ENCODE measurements at regions not wholly inside any gene's neighbourhood (a gene's known extent, or its start where the extent isn't known, plus 50 kb on each side); places are given as distances from the start of the nearest gene placed in this dataset.

GRCh38 chr7:379456-380138 lies 89.6 kb downstream of the FOXL3 start:
- H3K27me3 ChIP-seq (ENCODE audit: control insufficient read depth, insufficient read depth, low read length) = peaks cover 4% of the 10 kb centered on the region
- peak overlapping the region; percentile 39 for H3K4me3 ChIP-seq (ENCODE audit: insufficient read depth, low read depth, low read length)
- no peaks in the 10 kb centered on the region for H3K36me3 ChIP-seq (replicated peaks; ENCODE audit: control insufficient read depth, insufficient read depth, low read length)
- peak; percentile 92 for DNase-seq

DNA sequence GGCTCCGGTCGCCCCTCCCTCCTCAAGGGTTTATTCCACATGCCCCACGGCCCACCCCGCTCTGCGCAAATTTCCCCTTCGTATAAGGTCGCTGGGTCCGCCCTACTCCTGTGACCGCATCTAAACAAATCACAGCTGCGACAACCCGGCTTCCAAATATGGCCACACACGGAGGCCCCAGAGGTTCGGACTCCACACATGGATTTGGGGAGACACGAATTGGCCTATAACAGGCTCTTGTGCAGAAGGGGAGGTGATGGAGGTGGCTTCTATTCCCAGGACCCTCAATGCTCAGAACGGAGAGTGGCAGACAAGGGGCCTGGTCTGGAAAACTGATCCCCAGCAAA lies 90.1 kb downstream of the FOXL3 start:
- Histone ChIP-seq H3K4me3 (ENCODE audit: insufficient read depth, low read depth, low read length) (peak overlapping the region; percentile 39), H3K36me3 (replicated peaks; ENCODE audit: control insufficient read depth, insufficient read depth, low read length) (no peaks in the 10 kb centered on the region), H3K27me3 (ENCODE audit: control insufficient read depth, insufficient read depth, low read length) (peaks cover 4% of the 10 kb centered on the region)
- peak; percentile 84 for DNase-seq

DNA sequence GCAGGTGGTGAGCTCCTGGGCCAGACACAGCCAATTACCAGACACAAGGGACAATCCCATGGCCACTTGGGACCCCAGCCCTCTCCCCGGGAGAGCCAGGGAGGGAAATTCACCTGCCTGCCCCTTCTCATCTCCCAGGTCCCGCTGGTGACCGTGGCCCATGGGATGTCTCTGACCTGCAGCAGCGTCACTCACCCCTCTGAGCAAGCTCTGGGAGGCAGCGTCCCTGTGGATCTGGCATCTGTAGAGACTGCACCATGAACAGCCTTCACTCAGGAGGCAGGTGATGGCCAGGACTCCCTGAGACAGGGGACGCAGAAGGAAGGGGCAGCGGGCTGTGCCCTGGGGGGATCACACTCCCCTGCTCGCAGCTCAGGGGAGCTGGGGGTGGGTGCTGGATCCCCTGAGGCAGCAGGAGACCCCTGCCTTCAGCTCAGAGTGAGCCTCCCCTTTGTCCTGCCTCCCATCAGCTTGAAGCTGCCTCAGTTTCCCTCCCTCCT lies 90.8 kb downstream of the FOXL3 start:
- DNase-seq = peak; percentile 76
- Histone ChIP-seq H3K27me3 (ENCODE audit: control insufficient read depth, insufficient read depth, low read length) (peaks cover 4% of the 10 kb centered on the region), H3K4me3 (ENCODE audit: insufficient read depth, low read depth, low read length) (no peak overlapping the region), H3K36me3 (replicated peaks; ENCODE audit: control insufficient read depth, insufficient read depth, low read length) (no peaks in the 10 kb centered on the region)

GRCh38 chr7:381211-382042 lies 91.5 kb downstream of the FOXL3 start:
- H3K27me3 ChIP-seq (ENCODE audit: control insufficient read depth, insufficient read depth, low read length) = peaks cover 4% of the 10 kb centered on the region
- DNase-seq = no peak
- no peak overlapping the region for H3K4me3 ChIP-seq (ENCODE audit: insufficient read depth, low read depth, low read length)
- no peaks in the 10 kb centered on the region for H3K36me3 ChIP-seq (replicated peaks; ENCODE audit: control insufficient read depth, insufficient read depth, low read length)

- Histone ChIP-seq H3K36me3 (replicated peaks; ENCODE audit: control insufficient read depth, insufficient read depth, low read length) (no peaks in the 10 kb centered on the region), H3K4me3 (ENCODE audit: insufficient read depth, low read depth, low read length) (no peak overlapping the region), H3K27me3 (ENCODE audit: control insufficient read depth, insufficient read depth, low read length) (peaks cover 4% of the 10 kb centered on the region)
- no peak for DNase-seq
Measured at GRCh38 chr7:382043-382400, 92.1 kb downstream of the FOXL3 start.

- no peak for DNase-seq
- Histone ChIP-seq H3K36me3 (replicated peaks; ENCODE audit: control insufficient read depth, insufficient read depth, low read length) (no peaks in the 10 kb centered on the region), H3K4me3 (ENCODE audit: insufficient read depth, low read depth, low read length) (no peak overlapping the region), H3K27me3 (ENCODE audit: control insufficient read depth, insufficient read depth, low read length) (no peaks in the 10 kb centered on the region)
Measured at GRCh38 chr7:386385-386784, 96.4 kb downstream of the FOXL3 start.

GRCh38 chr7:387132-388022 lies 97.4 kb downstream of the FOXL3 start:
- no peaks in the 10 kb centered on the region for H3K27me3 ChIP-seq (ENCODE audit: control insufficient read depth, insufficient read depth, low read length)
- no peaks in the 10 kb centered on the region for H3K36me3 ChIP-seq (replicated peaks; ENCODE audit: control insufficient read depth, insufficient read depth, low read length)
- no peak overlapping the region for H3K4me3 ChIP-seq (ENCODE audit: insufficient read depth, low read depth, low read length)
- DNase-seq = peak; percentile 45

DNA sequence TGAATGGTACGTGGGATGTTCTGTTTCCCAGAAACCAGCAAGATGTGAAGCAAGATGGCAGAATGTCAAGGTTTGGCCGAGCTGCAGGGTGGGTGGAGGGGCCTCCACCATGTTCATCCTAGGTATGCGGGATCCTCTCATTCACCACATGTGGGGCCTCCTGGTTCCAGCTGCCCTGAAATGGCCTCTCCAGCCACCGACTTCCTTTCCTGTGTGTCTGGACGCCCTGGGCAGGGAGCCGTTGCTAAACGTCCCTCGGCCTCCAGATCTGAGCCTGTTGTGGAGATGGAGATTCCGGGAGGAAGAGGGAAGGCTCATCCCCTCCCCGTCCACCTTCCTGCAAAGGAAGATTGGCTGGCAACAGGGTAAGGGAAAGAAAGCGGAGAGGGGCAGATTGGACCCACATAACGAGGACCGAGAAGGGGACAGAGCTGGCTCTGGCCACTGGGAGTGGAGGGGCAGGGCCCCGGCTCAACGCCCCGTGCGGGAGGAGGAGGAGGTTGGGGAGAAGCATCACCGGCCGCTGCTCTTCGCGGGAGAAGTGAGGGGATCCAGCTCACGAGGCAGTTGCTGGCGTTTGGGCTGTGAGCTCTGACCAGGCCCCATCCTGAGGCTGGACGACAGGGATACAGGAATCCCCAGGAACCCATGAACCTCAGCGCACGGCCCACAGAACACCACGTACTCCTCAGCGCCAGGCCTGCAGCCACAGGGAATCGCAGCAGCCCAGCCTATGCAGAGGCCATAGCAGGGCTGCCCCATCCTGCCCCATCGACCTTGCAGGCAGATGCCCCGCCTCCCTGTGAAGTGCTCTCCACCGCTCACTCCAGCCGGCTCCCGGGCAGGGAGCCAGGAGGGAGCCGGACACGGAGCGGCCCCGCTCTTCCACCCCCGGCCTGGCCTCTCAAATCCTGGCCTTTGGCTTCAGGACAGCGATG lies 98.3 kb downstream of the FOXL3 start:
- Histone ChIP-seq H3K27me3 (ENCODE audit: control insufficient read depth, insufficient read depth, low read length) (no peaks in the 10 kb centered on the region), H3K36me3 (replicated peaks; ENCODE audit: control insufficient read depth, insufficient read depth, low read length) (no peaks in the 10 kb centered on the region), H3K4me3 (ENCODE audit: insufficient read depth, low read depth, low read length) (no peak overlapping the region)
- peak; percentile 58 for DNase-seq

DNA sequence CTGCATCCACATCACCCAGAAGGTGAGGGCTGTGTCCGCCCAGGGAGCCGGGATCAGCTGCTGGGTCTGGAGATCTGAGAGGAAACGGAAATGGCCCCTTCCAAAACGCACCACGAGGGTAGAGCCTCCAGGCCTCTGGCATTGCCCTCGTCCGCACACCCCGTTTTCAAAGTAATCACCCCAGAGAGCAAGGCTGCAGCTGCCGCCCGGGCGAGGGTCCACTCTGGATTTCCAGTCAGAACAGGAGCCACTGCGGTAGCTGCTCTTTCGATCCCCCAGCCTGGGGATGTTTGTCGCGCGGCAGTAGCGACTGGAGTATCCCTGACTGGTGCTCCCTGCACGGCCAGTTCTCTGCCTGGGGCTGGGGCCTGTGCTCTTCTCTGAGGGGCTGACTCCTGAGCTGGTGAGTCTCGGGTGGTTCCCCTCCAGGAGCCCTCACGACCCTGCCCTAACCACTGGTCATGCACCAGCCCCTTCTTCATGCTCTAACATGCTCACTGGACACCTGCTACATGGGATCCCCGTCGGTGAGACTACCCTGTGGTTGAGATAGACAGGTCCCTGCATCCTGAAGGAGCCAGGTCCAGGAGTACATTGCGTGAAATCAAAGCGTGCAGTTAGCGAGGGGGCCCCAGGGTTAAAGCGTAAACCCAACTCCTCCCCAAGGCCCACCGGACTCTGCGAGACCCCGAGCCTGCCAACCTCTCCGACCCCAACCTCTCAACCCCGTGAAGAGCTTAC lies 99.2 kb downstream of the FOXL3 start:
- H3K27me3 ChIP-seq (ENCODE audit: control insufficient read depth, insufficient read depth, low read length) = no peaks in the 10 kb centered on the region
- no peak for DNase-seq
- H3K4me3 ChIP-seq (ENCODE audit: insufficient read depth, low read depth, low read length) = no peak overlapping the region
- no peaks in the 10 kb centered on the region for H3K36me3 ChIP-seq (replicated peaks; ENCODE audit: control insufficient read depth, insufficient read depth, low read length)

- DNase-seq = peak; percentile 59
- Histone ChIP-seq H3K27me3 (ENCODE audit: control insufficient read depth, insufficient read depth, low read length) (no peaks in the 10 kb centered on the region), H3K4me3 (ENCODE audit: insufficient read depth, low read depth, low read length) (no peak overlapping the region), H3K36me3 (replicated peaks; ENCODE audit: control insufficient read depth, insufficient read depth, low read length) (no peaks in the 10 kb centered on the region)
Measured at GRCh38 chr7:389911-390601, 100.1 kb downstream of the FOXL3 start.

DNA sequence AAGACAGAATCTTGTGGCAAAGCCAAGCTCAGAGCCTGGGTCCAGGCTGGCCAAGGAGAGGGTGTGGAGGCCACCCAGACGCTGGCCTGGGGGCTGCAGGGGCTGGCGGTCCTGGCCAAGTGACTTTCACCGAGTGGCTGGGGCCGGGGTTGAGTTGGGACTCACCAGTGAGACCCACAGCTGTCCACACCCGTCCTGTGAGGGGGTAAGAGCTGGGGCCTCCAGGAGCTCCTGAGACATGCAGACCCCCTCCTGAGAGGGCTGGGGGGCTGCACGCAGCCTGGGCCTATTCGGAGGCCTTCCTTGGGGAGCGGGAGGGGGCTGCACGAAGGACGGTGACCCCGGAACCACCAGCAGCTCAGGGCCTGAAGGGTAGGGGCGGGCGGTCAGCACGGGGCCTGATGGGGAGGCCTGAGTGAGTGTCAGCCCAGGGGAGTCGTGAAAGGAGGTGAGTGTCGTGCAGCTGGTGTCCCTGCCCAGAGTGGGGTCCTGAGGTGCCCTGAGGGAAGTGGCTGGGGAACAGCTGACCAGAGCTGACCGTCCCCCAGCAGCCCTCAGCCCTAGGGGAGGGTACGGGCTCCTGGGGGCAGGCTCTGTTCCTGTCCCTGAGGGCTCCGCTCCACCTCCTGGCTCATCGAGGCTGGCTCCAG lies 100.9 kb downstream of the FOXL3 start:
- Histone ChIP-seq H3K36me3 (replicated peaks; ENCODE audit: control insufficient read depth, insufficient read depth, low read length) (no peaks in the 10 kb centered on the region), H3K27me3 (ENCODE audit: control insufficient read depth, insufficient read depth, low read length) (no peaks in the 10 kb centered on the region), H3K4me3 (ENCODE audit: insufficient read depth, low read depth, low read length) (no peak overlapping the region)
- peak; percentile 68 for DNase-seq

DNA sequence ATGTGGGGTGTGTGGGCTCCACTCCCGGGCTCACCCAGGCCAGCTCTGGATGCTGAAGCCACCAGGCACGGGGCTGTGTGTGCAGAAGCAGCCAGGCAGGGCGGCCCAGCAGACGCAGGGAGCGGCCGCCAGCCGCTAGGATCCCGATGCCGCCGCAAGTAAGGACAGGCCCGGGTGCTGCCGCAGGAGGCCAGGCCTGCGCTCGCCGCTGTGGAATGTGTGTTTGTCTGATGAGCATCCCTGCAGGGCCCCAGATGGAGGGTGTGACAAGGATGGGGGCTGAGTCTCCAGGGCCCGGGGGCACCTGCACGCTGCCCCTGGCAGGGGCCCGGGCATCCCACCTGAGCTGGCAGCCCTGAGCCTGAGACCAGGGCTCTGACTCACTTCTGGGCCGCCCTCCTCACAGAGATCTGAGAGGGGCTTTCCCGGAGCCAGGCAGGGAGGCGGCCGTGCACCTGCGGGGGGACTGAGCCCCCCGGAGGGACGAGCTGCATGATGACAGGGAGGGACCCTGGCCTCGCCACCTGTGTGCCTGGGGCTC lies 101.5 kb downstream of the FOXL3 start:
- no peak overlapping the region for H3K4me3 ChIP-seq (ENCODE audit: insufficient read depth, low read depth, low read length)
- peak; percentile 61 for DNase-seq

More for the DNA sequence above, 101.5 kb downstream of the FOXL3 start:
- Histone ChIP-seq H3K36me3 (replicated peaks; ENCODE audit: control insufficient read depth, insufficient read depth, low read length) (no peaks in the 10 kb centered on the region), H3K27me3 (ENCODE audit: control insufficient read depth, insufficient read depth, low read length) (no peaks in the 10 kb centered on the region)

Data from H7 (cell line).